WTC11 (cell line): ENCODE measurements at regions not wholly inside any gene's neighbourhood (a gene's known extent, or its start where the extent isn't known, plus 50 kb on each side); places are given as distances from the start of the nearest gene placed in this dataset.

Experiments used
- ATAC-seq: fragments of 200-7000 bp; cut with Tn5 transposase; 2 replicates; pipeline ENCODE4 v1.10.0; 2021; ENCODE audit warnings: mild to moderate bottlenecking, moderate library complexity
- CTCF ChIA-PET: fragments of 300-600 bp; sonication (Branson Sonifier 250); formaldehyde crosslinking; loops from one replicate; lab custom pipeline; 2021; ENCODE audit warnings: antibody characterized with exemption; lab: Charles Lee
- POLR2A ChIA-PET: fragments of 350-600 bp; sonication (Branson Sonifier 250); formaldehyde crosslinking; loops from one replicate; lab custom pipeline; 2021; ENCODE audit warnings: antibody characterized with exemption; lab: Charles Lee
- DNase-seq: peaks from one replicate; pipeline ENCODE4 v3.0.0; 2021; ENCODE audit warnings: low spot score
- H3K27ac Mint-ChIP-seq: 2 replicates; pipeline ENCODE4 v1.8.0; 2021; ENCODE audit warnings: mixed read lengths
- H3K27me3 Mint-ChIP-seq: 2 replicates; pipeline ENCODE4 v1.8.0; 2021; ENCODE audit warnings: low read depth, mild to moderate bottlenecking, moderate library complexity, mixed read lengths
- H3K36me3 Mint-ChIP-seq: 2 replicates; pipeline ENCODE4 v1.8.0; 2021; ENCODE audit warnings: mixed read lengths
- H3K4me1 Mint-ChIP-seq: 2 replicates; pipeline ENCODE4 v1.8.0; 2022; ENCODE audit warnings: mixed read lengths
- H3K4me3 Mint-ChIP-seq: 2 replicates; pipeline ENCODE4 v1.8.0; 2021; ENCODE audit warnings: mild to moderate bottlenecking, moderate library complexity, mixed read lengths
- H3K9me3 Mint-ChIP-seq: 2 replicates; pipeline ENCODE4 v1.8.0; 2021; ENCODE audit warnings: mixed read lengths
- GABPB1 ChIP-seq: sonication (generic); formaldehyde crosslinking; IDR thresholded peaks from 2 replicates; pipeline ENCODE4 v1.8.1; 2023; ENCODE audit warnings: mild to moderate bottlenecking, missing genetic modification reagents
- MXD4 ChIP-seq: fragments of 250-450 bp; sonication (Bioruptor Pico); IDR thresholded peaks from 2 replicates; pipeline ENCODE4 v1.8.0; 2021; ENCODE audit warnings: mild to moderate bottlenecking, moderate library complexity, borderline replicate concordance
- NFYB ChIP-seq: sonication (generic); formaldehyde crosslinking; conservative IDR thresholded peaks from 2 replicates; pipeline ENCODE4 v1.8.0; 2022; ENCODE audit warnings: low read depth, missing genetic modification reagents
- NR2C2 ChIP-seq: sonication (generic); formaldehyde crosslinking; IDR thresholded peaks from 2 replicates; pipeline ENCODE4 v1.8.0; 2022; ENCODE audit warnings: mild to moderate bottlenecking, missing genetic modification reagents
- OVOL2 ChIP-seq: fragments of 250-450 bp; sonication (Bioruptor Pico); IDR thresholded peaks from 2 replicates; pipeline ENCODE4 v1.9.0; 2021; ENCODE audit warnings: mild to moderate bottlenecking, borderline replicate concordance
- SMAD3 ChIP-seq: sonication (generic); formaldehyde crosslinking; IDR thresholded peaks from 2 replicates; pipeline ENCODE4 v1.8.0; 2022; ENCODE audit warnings: missing genetic modification reagents, mild to moderate bottlenecking, borderline replicate concordance
- TEAD4 ChIP-seq: sonication (generic); formaldehyde crosslinking; IDR thresholded peaks from 2 replicates; pipeline ENCODE4 v1.8.0; 2022; ENCODE audit warnings: mild to moderate bottlenecking, missing genetic modification reagents
- ZBTB21 ChIP-seq: sonication (generic); formaldehyde crosslinking; IDR thresholded peaks from 2 replicates; pipeline ENCODE4 v1.8.1; 2023; ENCODE audit warnings: mild to moderate bottlenecking, missing genetic modification reagents, borderline replicate concordance
- ZNF416 ChIP-seq: fragments of 250-450 bp; sonication (Bioruptor Pico); IDR thresholded peaks from 2 replicates; pipeline ENCODE4 v1.9.0; 2021; ENCODE audit warnings: mild to moderate bottlenecking, inconsistent platforms
- TF ChIP-seq, protein P1 (sequence below): fragments of 250-450 bp; sonication (Bioruptor Pico); IDR thresholded peaks from 2 replicates; pipeline ENCODE4 v1.9.0; 2021; ENCODE audit warnings: mild to moderate bottlenecking
- TF ChIP-seq, protein P2 (sequence below): sonication (generic); formaldehyde crosslinking; IDR thresholded peaks from 2 replicates; pipeline ENCODE4 v1.8.0; 2023; ENCODE audit warnings: missing genetic modification reagents
- TF ChIP-seq, protein P3 (sequence below): sonication (generic); formaldehyde crosslinking; conservative IDR thresholded peaks from 2 replicates; pipeline ENCODE4 v1.8.1; 2023; ENCODE audit warnings: mild to moderate bottlenecking, low read depth, missing genetic modification reagents, moderate library complexity
- TF ChIP-seq, protein P4 (sequence below): sonication (generic); formaldehyde crosslinking; IDR thresholded peaks from 2 replicates; pipeline ENCODE4 v1.8.1; 2023; ENCODE audit warnings: mild to moderate bottlenecking, missing genetic modification reagents
- TF ChIP-seq, protein P5 (sequence below): fragments of 250-450 bp; sonication (Bioruptor Pico); IDR thresholded peaks from 2 replicates; pipeline ENCODE4 v1.9.0; 2021; ENCODE audit warnings: mild to moderate bottlenecking, borderline replicate concordance

DNA sequence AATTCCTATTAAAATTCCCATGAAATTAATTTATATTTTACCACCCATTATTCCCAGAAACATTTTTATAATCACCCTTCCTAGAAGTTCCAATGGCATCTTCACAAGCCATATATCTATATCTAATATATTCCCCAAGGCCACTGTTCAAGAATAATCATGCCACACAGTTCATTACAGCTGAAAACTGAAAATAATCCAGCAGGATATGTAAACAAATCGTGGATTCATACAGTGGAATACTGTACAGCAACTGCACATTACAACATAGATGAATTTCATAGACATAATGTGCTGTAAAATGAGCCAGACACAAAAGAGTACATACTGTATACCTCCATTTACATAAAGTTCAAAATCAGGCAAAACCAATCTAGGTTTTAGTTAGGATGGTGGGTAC, 63.9 kb upstream of the SERPINE2 start:
- H3K36me3 Mint-ChIP-seq, result no peaks in the 10 kb centered on the region
- CTCF ChIA-PET, result no interaction called here
- H3K4me1 Mint-ChIP-seq, result no peaks in the 10 kb centered on the region
- H3K4me3 Mint-ChIP-seq, result no peak overlapping the region
- ATAC-seq, result no peak
- no peak overlapping the region for H3K27ac Mint-ChIP-seq
- TF ChIP-seq, protein P1, sequence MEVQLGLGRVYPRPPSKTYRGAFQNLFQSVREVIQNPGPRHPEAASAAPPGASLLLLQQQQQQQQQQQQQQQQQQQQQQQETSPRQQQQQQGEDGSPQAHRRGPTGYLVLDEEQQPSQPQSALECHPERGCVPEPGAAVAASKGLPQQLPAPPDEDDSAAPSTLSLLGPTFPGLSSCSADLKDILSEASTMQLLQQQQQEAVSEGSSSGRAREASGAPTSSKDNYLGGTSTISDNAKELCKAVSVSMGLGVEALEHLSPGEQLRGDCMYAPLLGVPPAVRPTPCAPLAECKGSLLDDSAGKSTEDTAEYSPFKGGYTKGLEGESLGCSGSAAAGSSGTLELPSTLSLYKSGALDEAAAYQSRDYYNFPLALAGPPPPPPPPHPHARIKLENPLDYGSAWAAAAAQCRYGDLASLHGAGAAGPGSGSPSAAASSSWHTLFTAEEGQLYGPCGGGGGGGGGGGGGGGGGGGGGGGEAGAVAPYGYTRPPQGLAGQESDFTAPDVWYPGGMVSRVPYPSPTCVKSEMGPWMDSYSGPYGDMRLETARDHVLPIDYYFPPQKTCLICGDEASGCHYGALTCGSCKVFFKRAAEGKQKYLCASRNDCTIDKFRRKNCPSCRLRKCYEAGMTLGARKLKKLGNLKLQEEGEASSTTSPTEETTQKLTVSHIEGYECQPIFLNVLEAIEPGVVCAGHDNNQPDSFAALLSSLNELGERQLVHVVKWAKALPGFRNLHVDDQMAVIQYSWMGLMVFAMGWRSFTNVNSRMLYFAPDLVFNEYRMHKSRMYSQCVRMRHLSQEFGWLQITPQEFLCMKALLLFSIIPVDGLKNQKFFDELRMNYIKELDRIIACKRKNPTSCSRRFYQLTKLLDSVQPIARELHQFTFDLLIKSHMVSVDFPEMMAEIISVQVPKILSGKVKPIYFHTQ (CRISPR knock-in tag), result no peak
- TF ChIP-seq, all 79 proteins: peak for 0
- H3K27me3 Mint-ChIP-seq, result no peaks in the 10 kb centered on the region
- DNase-seq, result no peak
- POLR2A ChIA-PET, result no interaction called here
- no peaks in the 10 kb centered on the region for H3K9me3 Mint-ChIP-seq

DNA sequence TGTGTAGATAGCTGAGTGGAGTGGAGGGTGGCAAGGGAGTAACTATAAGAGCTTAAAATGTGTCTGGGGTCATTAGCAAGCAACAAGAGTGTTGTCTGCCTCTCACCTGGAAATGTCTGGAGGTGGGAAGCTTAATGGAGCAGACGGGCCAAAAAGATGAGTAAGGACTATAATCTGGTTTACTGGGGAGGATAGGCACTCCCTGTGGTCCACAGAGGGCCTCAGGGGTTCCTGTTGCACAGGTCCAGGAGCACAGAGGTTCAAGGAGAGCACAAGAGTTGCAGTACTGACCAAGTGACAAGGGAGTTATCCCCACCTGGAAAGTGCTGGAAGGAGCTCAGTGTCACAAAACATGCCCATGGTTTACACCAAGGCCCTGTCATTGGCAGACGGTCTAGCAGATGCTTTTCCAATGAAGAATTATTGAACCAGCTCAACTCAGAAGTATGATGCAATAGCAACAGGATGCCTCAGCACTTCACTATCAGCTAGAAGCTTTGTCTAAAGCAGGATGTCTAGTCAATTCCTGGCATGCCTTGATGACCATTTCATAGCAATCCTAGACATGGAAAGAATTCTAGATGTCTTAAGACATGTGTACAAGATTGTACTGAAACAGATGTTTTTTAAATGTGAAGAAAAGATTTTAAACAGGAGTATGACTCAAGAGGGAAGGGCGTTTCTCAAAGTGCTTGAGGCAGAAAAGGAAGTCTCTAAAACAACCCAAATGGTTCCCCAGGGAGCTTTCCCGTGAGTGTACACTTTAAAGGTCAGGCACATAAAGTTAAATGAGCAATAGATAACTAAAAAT, 62.9 kb upstream of the SERPINE2 start:
- POLR2A ChIA-PET, result no interaction called here
- no peak for DNase-seq
- no peak overlapping the region for H3K27ac Mint-ChIP-seq
- peak; percentile 94 for TF ChIP-seq GABPB1 (CRISPR knock-in tag)
- TF ChIP-seq, protein P2, sequence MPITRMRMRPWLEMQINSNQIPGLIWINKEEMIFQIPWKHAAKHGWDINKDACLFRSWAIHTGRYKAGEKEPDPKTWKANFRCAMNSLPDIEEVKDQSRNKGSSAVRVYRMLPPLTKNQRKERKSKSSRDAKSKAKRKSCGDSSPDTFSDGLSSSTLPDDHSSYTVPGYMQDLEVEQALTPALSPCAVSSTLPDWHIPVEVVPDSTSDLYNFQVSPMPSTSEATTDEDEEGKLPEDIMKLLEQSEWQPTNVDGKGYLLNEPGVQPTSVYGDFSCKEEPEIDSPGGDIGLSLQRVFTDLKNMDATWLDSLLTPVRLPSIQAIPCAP (CRISPR knock-in tag), result no peak
- TF ChIP-seq, all 79 proteins: peak for 1
- Mint-ChIP-seq H3K36me3 (no peaks in the 10 kb centered on the region), H3K4me3 (no peak overlapping the region), H3K9me3 (no peaks in the 10 kb centered on the region), H3K4me1 (no peaks in the 10 kb centered on the region), H3K27me3 (no peaks in the 10 kb centered on the region; the same call in 1 of the 2 replicates)
- CTCF ChIA-PET, result interaction anchor here (0.6 kb wide), 1 partner anchor 183 kb away, joined by 3 read pairs; no protein-coding TSS in a partner anchor
- no peak for ATAC-seq

DNA sequence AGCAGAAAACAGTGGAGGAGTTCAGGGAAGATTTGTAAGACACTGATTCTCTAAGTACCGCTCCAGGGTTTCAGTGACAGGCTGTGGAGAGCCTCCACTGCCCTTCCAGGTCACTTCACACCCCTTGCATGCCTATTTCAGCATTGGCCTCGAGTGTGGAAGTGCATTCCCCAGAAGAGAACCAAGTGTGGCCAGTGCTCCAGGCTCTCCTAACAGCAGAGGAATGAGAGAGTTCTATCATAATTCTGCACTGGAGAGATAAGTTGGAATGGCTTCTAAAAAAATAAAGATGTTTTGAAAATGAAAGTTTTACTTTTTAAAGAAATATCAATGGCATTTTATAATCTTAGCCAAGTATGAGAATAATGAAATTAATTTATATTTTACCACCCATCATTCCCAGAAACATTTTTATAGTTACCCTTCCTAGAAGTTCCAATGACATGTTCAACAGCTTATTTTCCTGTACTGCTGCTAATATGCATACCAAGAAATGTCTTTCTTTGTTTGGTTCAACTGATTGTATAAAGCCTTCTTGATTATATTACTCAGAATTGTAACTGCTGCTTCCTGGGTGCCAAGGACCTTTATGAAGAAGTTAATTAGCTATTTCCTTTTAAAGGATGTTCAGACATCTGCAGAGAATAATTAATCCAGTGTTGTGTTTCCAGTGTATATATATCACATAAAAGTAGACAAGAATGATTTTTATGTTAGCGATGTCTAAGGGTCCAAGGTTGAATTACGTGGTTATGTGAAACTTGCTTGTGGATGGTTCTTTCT, 61.0 kb upstream of the SERPINE2 start:
- H3K27me3 Mint-ChIP-seq, result no peaks in the 10 kb centered on the region; the same call in none of the 2 replicates
- ChIA-PET POLR2A (no interaction called here), CTCF (no interaction called here)
- peaks cover 8% of the 10 kb centered on the region for H3K9me3 Mint-ChIP-seq
- H3K27ac Mint-ChIP-seq, result no peak overlapping the region
- ATAC-seq (no peak), DNase-seq (no peak)
- no peaks in the 10 kb centered on the region for H3K4me1 Mint-ChIP-seq
- H3K4me3 Mint-ChIP-seq, result no peak overlapping the region
- H3K36me3 Mint-ChIP-seq, result no peaks in the 10 kb centered on the region
- TF ChIP-seq, protein P3, sequence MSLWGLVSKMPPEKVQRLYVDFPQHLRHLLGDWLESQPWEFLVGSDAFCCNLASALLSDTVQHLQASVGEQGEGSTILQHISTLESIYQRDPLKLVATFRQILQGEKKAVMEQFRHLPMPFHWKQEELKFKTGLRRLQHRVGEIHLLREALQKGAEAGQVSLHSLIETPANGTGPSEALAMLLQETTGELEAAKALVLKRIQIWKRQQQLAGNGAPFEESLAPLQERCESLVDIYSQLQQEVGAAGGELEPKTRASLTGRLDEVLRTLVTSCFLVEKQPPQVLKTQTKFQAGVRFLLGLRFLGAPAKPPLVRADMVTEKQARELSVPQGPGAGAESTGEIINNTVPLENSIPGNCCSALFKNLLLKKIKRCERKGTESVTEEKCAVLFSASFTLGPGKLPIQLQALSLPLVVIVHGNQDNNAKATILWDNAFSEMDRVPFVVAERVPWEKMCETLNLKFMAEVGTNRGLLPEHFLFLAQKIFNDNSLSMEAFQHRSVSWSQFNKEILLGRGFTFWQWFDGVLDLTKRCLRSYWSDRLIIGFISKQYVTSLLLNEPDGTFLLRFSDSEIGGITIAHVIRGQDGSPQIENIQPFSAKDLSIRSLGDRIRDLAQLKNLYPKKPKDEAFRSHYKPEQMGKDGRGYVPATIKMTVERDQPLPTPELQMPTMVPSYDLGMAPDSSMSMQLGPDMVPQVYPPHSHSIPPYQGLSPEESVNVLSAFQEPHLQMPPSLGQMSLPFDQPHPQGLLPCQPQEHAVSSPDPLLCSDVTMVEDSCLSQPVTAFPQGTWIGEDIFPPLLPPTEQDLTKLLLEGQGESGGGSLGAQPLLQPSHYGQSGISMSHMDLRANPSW (CRISPR knock-in tag), result no peak
- no peak for TF ChIP-seq ZNF416 (CRISPR knock-in tag)
- no peak for TF ChIP-seq NR2C2 (CRISPR knock-in tag)
- TF ChIP-seq, protein P4, sequence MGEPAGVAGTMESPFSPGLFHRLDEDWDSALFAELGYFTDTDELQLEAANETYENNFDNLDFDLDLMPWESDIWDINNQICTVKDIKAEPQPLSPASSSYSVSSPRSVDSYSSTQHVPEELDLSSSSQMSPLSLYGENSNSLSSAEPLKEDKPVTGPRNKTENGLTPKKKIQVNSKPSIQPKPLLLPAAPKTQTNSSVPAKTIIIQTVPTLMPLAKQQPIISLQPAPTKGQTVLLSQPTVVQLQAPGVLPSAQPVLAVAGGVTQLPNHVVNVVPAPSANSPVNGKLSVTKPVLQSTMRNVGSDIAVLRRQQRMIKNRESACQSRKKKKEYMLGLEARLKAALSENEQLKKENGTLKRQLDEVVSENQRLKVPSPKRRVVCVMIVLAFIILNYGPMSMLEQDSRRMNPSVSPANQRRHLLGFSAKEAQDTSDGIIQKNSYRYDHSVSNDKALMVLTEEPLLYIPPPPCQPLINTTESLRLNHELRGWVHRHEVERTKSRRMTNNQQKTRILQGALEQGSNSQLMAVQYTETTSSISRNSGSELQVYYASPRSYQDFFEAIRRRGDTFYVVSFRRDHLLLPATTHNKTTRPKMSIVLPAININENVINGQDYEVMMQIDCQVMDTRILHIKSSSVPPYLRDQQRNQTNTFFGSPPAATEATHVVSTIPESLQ (CRISPR knock-in tag), result no peak
- no peak for TF ChIP-seq NFYB (CRISPR knock-in tag)
- TF ChIP-seq, protein P5, sequence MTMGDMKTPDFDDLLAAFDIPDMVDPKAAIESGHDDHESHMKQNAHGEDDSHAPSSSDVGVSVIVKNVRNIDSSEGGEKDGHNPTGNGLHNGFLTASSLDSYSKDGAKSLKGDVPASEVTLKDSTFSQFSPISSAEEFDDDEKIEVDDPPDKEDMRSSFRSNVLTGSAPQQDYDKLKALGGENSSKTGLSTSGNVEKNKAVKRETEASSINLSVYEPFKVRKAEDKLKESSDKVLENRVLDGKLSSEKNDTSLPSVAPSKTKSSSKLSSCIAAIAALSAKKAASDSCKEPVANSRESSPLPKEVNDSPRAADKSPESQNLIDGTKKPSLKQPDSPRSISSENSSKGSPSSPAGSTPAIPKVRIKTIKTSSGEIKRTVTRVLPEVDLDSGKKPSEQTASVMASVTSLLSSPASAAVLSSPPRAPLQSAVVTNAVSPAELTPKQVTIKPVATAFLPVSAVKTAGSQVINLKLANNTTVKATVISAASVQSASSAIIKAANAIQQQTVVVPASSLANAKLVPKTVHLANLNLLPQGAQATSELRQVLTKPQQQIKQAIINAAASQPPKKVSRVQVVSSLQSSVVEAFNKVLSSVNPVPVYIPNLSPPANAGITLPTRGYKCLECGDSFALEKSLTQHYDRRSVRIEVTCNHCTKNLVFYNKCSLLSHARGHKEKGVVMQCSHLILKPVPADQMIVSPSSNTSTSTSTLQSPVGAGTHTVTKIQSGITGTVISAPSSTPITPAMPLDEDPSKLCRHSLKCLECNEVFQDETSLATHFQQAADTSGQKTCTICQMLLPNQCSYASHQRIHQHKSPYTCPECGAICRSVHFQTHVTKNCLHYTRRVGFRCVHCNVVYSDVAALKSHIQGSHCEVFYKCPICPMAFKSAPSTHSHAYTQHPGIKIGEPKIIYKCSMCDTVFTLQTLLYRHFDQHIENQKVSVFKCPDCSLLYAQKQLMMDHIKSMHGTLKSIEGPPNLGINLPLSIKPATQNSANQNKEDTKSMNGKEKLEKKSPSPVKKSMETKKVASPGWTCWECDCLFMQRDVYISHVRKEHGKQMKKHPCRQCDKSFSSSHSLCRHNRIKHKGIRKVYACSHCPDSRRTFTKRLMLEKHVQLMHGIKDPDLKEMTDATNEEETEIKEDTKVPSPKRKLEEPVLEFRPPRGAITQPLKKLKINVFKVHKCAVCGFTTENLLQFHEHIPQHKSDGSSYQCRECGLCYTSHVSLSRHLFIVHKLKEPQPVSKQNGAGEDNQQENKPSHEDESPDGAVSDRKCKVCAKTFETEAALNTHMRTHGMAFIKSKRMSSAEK, result no peak
- no peak for TF ChIP-seq MXD4 (CRISPR knock-in tag)
- TF ChIP-seq OVOL2 (CRISPR knock-in tag), result no peak
- TF ChIP-seq SMAD3 (CRISPR knock-in tag), result no peak
- TF ChIP-seq ZBTB21 (CRISPR knock-in tag), result no peak
- TF ChIP-seq TEAD4 (CRISPR knock-in tag), result no peak
